ENCODE measurements at regions not wholly inside any gene's neighbourhood (a gene's known extent, or its start where the extent isn't known, plus 50 kb on each side); places are given as distances from the start of the nearest gene placed in this dataset.

DNA sequence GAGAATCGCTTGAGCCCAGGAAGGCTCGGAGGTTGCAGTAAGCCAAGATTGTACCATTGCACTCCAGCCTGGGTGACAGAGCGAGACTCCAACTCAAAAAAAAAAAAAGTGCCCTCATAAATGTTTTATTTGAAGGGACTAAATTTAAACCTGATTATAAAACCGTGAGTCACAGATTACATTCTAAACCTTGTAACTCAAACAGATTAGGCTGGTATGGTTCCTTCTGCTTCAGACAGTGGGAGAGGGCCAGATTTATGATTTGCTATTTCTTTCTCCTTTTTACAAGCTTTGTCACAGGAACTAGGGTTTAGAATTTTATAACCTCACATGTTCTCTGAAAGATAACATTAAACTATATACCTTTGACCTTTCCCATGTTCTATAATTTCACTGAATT lies 801.2 kb upstream of the ZWINT start:
- no peak overlapping the region for H3K4me2 ChIP-seq (ENCODE audit: low read length)
- no peaks in the 10 kb centered on the region for H3K4me1 ChIP-seq (ENCODE audit: low read length)
- no peak overlapping the region for H2AFZ ChIP-seq (ENCODE audit: low read depth, low read length)
- no peak overlapping the region for H3K9ac ChIP-seq (ENCODE audit: low read length)
- TF ChIP-seq EZH2phosphoT487 (IDR thresholded peaks at IDR 0.05; ENCODE audit: low read depth): no peak
- no peaks in the 10 kb centered on the region for H3K27me3 ChIP-seq (ENCODE audit: low read depth, low read length)
- no peaks in the 10 kb centered on the region for H3K79me2 ChIP-seq (ENCODE audit: low read length)
- H3K9me3 ChIP-seq (ENCODE audit: insufficient read depth, low read length): no peaks in the 10 kb centered on the region
- H3K36me3 ChIP-seq (replicated peaks; ENCODE audit: low read depth, low read length): no peaks in the 10 kb centered on the region
- no peak overlapping the region for H3K27ac ChIP-seq (ENCODE audit: low read length)
- H3K4me3 ChIP-seq (ENCODE audit: low read length): no peak overlapping the region
- no peaks in the 10 kb centered on the region for H4K20me1 ChIP-seq (ENCODE audit: insufficient read depth, low read length)

DNA sequence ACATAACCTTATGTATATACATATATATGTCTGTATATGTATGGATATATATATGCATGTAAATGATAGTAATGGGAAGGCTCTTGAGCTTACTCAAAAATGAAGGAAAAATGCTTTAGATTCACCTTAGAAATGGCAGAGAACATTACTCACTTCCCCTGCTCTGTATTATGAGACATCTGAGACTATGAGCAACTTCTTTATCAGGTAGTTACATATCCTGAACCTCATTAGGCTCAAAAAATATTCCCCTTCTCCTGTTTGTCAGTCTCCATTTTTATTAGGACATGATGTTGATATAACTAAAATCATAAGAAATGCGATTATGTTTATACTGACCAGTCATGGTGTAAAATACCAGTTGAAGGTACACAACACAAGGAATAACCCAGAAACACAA lies 800.1 kb upstream of the ZWINT start:
- no peaks in the 10 kb centered on the region for H3K9me3 ChIP-seq (ENCODE audit: insufficient read depth, low read length)
- H3K79me2 ChIP-seq (ENCODE audit: low read length): no peaks in the 10 kb centered on the region
- no peak overlapping the region for H3K27ac ChIP-seq (ENCODE audit: low read length)
- H2AFZ ChIP-seq (ENCODE audit: low read depth, low read length): no peak overlapping the region
- H4K20me1 ChIP-seq (ENCODE audit: insufficient read depth, low read length): no peaks in the 10 kb centered on the region
- H3K9ac ChIP-seq (ENCODE audit: low read length): no peak overlapping the region
- no peaks in the 10 kb centered on the region for H3K4me1 ChIP-seq (ENCODE audit: low read length)
- no peaks in the 10 kb centered on the region for H3K27me3 ChIP-seq (ENCODE audit: low read depth, low read length)
- no peaks in the 10 kb centered on the region for H3K36me3 ChIP-seq (replicated peaks; ENCODE audit: low read depth, low read length)
- no peak overlapping the region for H3K4me2 ChIP-seq (ENCODE audit: low read length)
- TF ChIP-seq, protein P1, sequence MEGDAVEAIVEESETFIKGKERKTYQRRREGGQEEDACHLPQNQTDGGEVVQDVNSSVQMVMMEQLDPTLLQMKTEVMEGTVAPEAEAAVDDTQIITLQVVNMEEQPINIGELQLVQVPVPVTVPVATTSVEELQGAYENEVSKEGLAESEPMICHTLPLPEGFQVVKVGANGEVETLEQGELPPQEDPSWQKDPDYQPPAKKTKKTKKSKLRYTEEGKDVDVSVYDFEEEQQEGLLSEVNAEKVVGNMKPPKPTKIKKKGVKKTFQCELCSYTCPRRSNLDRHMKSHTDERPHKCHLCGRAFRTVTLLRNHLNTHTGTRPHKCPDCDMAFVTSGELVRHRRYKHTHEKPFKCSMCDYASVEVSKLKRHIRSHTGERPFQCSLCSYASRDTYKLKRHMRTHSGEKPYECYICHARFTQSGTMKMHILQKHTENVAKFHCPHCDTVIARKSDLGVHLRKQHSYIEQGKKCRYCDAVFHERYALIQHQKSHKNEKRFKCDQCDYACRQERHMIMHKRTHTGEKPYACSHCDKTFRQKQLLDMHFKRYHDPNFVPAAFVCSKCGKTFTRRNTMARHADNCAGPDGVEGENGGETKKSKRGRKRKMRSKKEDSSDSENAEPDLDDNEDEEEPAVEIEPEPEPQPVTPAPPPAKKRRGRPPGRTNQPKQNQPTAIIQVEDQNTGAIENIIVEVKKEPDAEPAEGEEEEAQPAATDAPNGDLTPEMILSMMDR (IDR thresholded peaks at IDR 0.05; ENCODE audit: low read depth, low read length): no peak
- H3K4me3 ChIP-seq (ENCODE audit: low read length): no peak overlapping the region

DNA sequence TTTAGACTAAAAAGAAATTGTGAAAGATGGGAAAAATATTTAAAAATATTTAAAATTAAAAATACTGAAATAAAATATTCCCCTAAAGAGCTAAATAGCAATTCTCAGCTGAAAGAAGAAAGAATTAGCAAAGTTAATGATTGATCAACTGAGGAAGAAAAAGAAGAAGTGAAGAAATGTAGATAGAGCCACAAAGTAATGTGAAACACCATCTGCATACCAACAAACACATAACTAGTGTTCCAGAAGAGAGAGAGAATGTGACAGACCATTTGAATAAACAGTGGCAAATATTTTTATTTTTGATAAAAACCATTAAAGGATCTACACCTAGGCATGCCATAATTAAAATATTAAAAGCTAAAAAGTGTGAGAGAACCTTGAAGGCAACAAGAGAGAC lies 784.5 kb upstream of the ZWINT start:
- no peak for TF ChIP-seq EZH2phosphoT487 (IDR thresholded peaks at IDR 0.05; ENCODE audit: low read depth)
- TF ChIP-seq, protein P1 (IDR thresholded peaks at IDR 0.05; ENCODE audit: low read depth, low read length): no peak
- H3K4me2 ChIP-seq (ENCODE audit: low read length): peak overlapping the region; percentile 31
- no peaks in the 10 kb centered on the region; the same call in 1 of the 2 replicates for H3K27me3 ChIP-seq (ENCODE audit: low read depth, low read length)

GRCh38 chr10:57142925-57143576 lies 782.0 kb upstream of the ZWINT start:
- no peak overlapping the region for H2AFZ ChIP-seq (ENCODE audit: low read depth, low read length)
- no peaks in the 10 kb centered on the region; the same call in 1 of the 2 replicates for H3K27me3 ChIP-seq (ENCODE audit: low read depth, low read length)
- TF ChIP-seq, protein P1 (IDR thresholded peaks at IDR 0.05; ENCODE audit: low read depth, low read length): no peak
- no peak for TF ChIP-seq EZH2phosphoT487 (IDR thresholded peaks at IDR 0.05; ENCODE audit: low read depth)
- H3K9ac ChIP-seq (ENCODE audit: low read length): peak overlapping the region; percentile 32; the same call in 1 of the 2 replicates
- H3K27ac ChIP-seq (ENCODE audit: low read length): peak overlapping the region; percentile 88
- H3K4me1 ChIP-seq (ENCODE audit: low read length): peaks cover 33% of the 10 kb centered on the region
- H3K79me2 ChIP-seq (ENCODE audit: low read length): no peaks in the 10 kb centered on the region
- no peaks in the 10 kb centered on the region for H3K9me3 ChIP-seq (ENCODE audit: insufficient read depth, low read length)
- peak overlapping the region; percentile 74 for H3K4me2 ChIP-seq (ENCODE audit: low read length)
- peaks cover 11% of the 10 kb centered on the region for H3K36me3 ChIP-seq (replicated peaks; ENCODE audit: low read depth, low read length)
- peak overlapping the region; percentile 46 for H3K4me3 ChIP-seq (ENCODE audit: low read length)
- no peaks in the 10 kb centered on the region for H4K20me1 ChIP-seq (ENCODE audit: insufficient read depth, low read length)

More for the DNA sequence above, 784.5 kb upstream of the ZWINT start:
- Histone ChIP-seq H4K20me1 (ENCODE audit: insufficient read depth, low read length) (no peaks in the 10 kb centered on the region), H3K9me3 (ENCODE audit: insufficient read depth, low read length) (no peaks in the 10 kb centered on the region), H3K27ac (ENCODE audit: low read length) (no peak overlapping the region), H2AFZ (ENCODE audit: low read depth, low read length) (no peak overlapping the region), H3K4me3 (ENCODE audit: low read length) (no peak overlapping the region), H3K4me1 (ENCODE audit: low read length) (peaks cover 33% of the 10 kb centered on the region), H3K9ac (ENCODE audit: low read length) (no peak overlapping the region), H3K79me2 (ENCODE audit: low read length) (no peaks in the 10 kb centered on the region), H3K36me3 (replicated peaks; ENCODE audit: low read depth, low read length) (peaks cover 11% of the 10 kb centered on the region)

Data from OCI-LY3 (cell line).